ENCODE measurements at regions not wholly inside any gene's neighbourhood (a gene's known extent, or its start where the extent isn't known, plus 50 kb on each side); places are given as distances from the start of the nearest gene placed in this dataset.

DNA sequence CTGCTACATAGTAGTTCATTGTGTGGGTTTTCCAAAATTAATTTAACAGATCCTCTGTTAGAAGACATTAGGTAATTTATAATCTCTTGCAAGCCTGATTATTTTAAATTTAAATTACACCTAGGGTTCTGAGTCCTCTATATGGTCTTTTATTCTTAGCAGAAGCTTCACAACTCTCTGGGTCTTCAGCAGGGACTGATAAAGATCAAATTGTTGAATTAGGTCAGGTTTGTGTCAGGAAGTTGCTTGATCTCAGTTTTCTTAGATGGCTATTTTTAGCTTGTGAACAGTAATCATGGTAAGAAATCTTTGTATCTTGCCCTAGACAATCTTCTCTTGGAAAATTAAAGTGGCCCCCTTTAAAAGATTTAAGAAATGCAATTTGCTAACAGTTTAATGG, 183.1 kb upstream of the HDAC9 start:
- no peaks in the 10 kb centered on the region for H3K36me3 ChIP-seq
- no peak for ATAC-seq
- intact Hi-C loops (cut with DNase I): no loop called here
- H3K9me3 ChIP-seq: no peaks in the 10 kb centered on the region
- H3K27ac ChIP-seq: no peak overlapping the region
- DNase-seq: no peak
- TF ChIP-seq, protein P1, sequence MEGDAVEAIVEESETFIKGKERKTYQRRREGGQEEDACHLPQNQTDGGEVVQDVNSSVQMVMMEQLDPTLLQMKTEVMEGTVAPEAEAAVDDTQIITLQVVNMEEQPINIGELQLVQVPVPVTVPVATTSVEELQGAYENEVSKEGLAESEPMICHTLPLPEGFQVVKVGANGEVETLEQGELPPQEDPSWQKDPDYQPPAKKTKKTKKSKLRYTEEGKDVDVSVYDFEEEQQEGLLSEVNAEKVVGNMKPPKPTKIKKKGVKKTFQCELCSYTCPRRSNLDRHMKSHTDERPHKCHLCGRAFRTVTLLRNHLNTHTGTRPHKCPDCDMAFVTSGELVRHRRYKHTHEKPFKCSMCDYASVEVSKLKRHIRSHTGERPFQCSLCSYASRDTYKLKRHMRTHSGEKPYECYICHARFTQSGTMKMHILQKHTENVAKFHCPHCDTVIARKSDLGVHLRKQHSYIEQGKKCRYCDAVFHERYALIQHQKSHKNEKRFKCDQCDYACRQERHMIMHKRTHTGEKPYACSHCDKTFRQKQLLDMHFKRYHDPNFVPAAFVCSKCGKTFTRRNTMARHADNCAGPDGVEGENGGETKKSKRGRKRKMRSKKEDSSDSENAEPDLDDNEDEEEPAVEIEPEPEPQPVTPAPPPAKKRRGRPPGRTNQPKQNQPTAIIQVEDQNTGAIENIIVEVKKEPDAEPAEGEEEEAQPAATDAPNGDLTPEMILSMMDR (IDR thresholded peaks at IDR 0.05): no peak
- no peak for FAIRE-seq
- H3K27me3 ChIP-seq: no peaks in the 10 kb centered on the region
- peaks cover 0 to 5% (median 0%) of the 10 kb centered on the region in 3 donors for H3K4me1 ChIP-seq
- H3K4me3 ChIP-seq: no peak overlapping the region

DNA sequence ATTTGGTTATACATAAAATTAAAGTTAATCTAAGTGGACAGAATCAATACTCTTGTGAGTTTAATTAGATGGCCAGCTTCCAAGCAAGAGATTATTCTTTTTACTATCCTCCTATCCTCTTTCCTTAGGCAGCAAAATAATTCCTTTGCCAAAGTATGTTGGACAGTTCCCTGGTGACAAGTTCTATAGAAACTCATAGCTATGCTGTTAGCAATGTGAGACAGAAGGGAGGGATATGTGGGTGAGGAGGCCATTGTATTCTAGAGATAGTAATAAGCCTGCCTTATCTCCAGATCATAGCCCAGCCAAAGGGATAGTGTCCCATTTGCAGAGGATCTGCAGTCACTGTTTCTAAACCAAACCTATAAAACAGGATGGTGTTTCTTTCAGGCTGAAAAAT, 181.6 kb upstream of the HDAC9 start:
- TF ChIP-seq, protein P1 (IDR thresholded peaks at IDR 0.05): no peak
- FAIRE-seq (no peak), ATAC-seq (no peak), DNase-seq (no peak)
- H3K27me3 ChIP-seq: no peaks in the 10 kb centered on the region
- no peak overlapping the region for H3K4me3 ChIP-seq
- H3K9me3 ChIP-seq: no peaks in the 10 kb centered on the region
- no peaks in the 10 kb centered on the region for H3K36me3 ChIP-seq
- peaks cover 0 to 8% (median 0%) of the 10 kb centered on the region in 3 donors for H3K4me1 ChIP-seq
- intact Hi-C loops (cut with DNase I): no loop called here
- no peak overlapping the region for H3K27ac ChIP-seq

DNA sequence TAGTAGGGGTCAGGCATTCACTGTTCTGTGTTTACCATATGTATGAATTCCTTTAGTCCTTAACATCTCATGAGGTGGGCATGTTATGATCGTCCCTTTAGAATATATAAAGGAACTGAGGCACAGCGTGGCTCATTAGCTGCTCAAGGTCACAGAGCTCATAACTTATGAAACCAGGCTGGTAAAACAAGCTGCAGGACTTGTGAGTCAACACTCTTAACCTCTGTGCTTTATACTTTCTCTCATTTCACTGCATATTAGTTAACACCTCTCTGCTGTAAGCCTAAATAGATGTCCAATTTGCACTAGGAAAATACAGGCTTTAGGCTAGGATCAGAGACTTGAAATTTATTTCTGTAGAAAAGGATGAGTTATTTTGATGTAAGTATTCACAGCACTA, 180.3 kb upstream of the HDAC9 start:
- FAIRE-seq (no peak), ATAC-seq (no peak), DNase-seq (no peak)
- Histone ChIP-seq H3K27me3 (no peaks in the 10 kb centered on the region), H3K36me3 (no peaks in the 10 kb centered on the region), H3K4me3 (no peak overlapping the region), H3K9me3 (no peaks in the 10 kb centered on the region), H3K27ac (no peak overlapping the region), H3K4me1 (peaks cover 0 to 8% (median 0%) of the 10 kb centered on the region in 3 donors)
- 68 to 70% methylated on average over 2 of the region's 2 CpGs for WGBS, 2 donors
- intact Hi-C loops (cut with DNase I): no loop called here
- TF ChIP-seq, protein P1 (IDR thresholded peaks at IDR 0.05): no peak

DNA sequence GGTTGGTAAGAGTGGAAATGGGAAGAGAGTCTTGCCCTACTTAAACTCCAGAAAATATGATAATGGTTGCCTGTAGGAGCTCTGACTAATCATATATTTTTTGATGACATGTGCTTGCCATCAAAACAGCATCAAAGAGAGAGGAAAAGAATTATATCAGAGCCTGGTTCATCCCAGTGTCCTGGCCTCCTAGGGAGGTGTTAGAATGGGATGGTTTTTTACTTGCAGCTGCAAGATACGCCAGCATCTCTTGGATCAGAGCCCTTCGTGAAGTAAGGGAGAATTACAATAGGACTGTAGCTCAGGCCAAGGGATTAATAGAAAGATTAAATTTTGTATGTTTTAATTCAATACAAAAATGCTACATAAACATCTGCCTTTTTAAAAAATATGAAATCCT, 177.6 kb upstream of the HDAC9 start:
- ATAC-seq (no peak), DNase-seq (no peak), FAIRE-seq (no peak)
- Histone ChIP-seq H3K36me3 (no peaks in the 10 kb centered on the region), H3K27me3 (no peaks in the 10 kb centered on the region), H3K4me3 (no peak overlapping the region), H3K27ac (no peak overlapping the region), H3K9me3 (no peaks in the 10 kb centered on the region), H3K4me1 (peaks cover 0 to 8% (median 0%) of the 10 kb centered on the region in 3 donors)
- WGBS, 2 donors: 96 to 98% methylated on average over 2 of the region's 2 CpGs
- intact Hi-C loops (cut with DNase I): no loop called here
- TF ChIP-seq, protein P1 (IDR thresholded peaks at IDR 0.05): no peak

DNA sequence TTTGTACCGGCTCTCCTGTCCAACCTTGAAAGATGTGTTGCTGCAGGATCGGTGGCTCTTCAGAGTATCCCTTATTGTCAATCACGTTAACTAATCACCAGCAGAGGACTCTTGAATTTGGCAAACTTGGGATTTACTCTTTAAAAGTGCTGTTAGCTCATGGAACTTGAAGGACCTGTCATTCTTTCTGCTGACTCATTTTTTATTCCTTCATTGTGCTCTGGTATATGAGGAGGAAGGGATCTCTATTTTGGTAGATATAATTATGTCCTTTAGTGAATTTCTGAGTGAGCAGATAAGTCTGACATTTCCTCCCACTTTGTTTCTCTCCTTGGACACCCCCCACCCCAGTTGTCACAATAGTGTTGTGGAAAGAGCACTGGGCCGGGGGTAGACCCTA, 175.1 kb upstream of the HDAC9 start:
- no peak overlapping the region for H3K27ac ChIP-seq
- ATAC-seq: no peak
- TF ChIP-seq, protein P1 (IDR thresholded peaks at IDR 0.05): no peak
- H3K4me1 ChIP-seq: peaks cover 0 to 8% (median 0%) of the 10 kb centered on the region in 3 donors
- DNase-seq: no peak
- no peaks in the 10 kb centered on the region for H3K27me3 ChIP-seq
- H3K36me3 ChIP-seq: no peaks in the 10 kb centered on the region
- intact Hi-C loops (cut with DNase I): loop anchor here in 1 of 3 donors (10.0 kb wide), 1 partner anchor 546 kb away; no protein-coding TSS in a partner anchor
- FAIRE-seq: no peak
- no peak overlapping the region for H3K4me3 ChIP-seq
- no peaks in the 10 kb centered on the region for H3K9me3 ChIP-seq
- WGBS, 2 donors: 80 to 85% methylated on average over 4 of the region's 4 CpGs

Measured in pancreas (tissue), 10 donors.